Kidney epithelial cell (primary cell): ENCODE measurements at regions not wholly inside any gene's neighbourhood (a gene's known extent, or its start where the extent isn't known, plus 50 kb on each side); places are given as distances from the start of the nearest gene placed in this dataset.

Source experiments
- DNase-seq: peaks from one replicate; pipeline ENCODE4 v3.0.0-alpha.2; 2010; ENCODE audit warnings: low read depth
- H3K27me3 ChIP-seq: 2 replicates; pipeline ENCODE4 v1.6.0; 2011; ENCODE audit warnings: low read length; ENCODE audit not compliant: control insufficient read depth, insufficient read depth
- H3K36me3 ChIP-seq: 2 replicates; pipeline ENCODE4 v1.5.1; 2011; ENCODE audit warnings: low read length; ENCODE audit not compliant: control insufficient read depth, insufficient read depth
- H3K4me3 ChIP-seq: 2 replicates; pipeline ENCODE4 v1.5.1; 2011; ENCODE audit warnings: low read depth, mild to moderate bottlenecking, control low read depth, low read length
- CTCF ChIP-seq: IDR thresholded peaks from 2 replicates; pipeline ENCODE4 v1.5.1; 2011; ENCODE audit warnings: mild to moderate bottlenecking, moderate library complexity, low read length, control low read depth, inconsistent platforms; ENCODE audit not compliant: insufficient read depth, poor library complexity, severe bottlenecking

GRCh38 chr4:14580061-14580460 is 422.2 kb upstream of the CPEB2 start:
- no peaks in the 10 kb centered on the region for H3K27me3 ChIP-seq
- H3K36me3 ChIP-seq: no peaks in the 10 kb centered on the region
- no peak overlapping the region for H3K4me3 ChIP-seq
- no peak for DNase-seq
- no peak for TF ChIP-seq CTCF

GRCh38 chr4:14581741-14582140 is 420.5 kb upstream of the CPEB2 start:
- Histone ChIP-seq H3K4me3 (no peak overlapping the region), H3K27me3 (no peaks in the 10 kb centered on the region), H3K36me3 (no peaks in the 10 kb centered on the region)
- TF ChIP-seq CTCF: no peak
- no peak for DNase-seq

GRCh38 chr4:14582677-14583076 is 419.6 kb upstream of the CPEB2 start:
- DNase-seq: no peak

GRCh38 chr4:14583331-14583730 is 418.9 kb upstream of the CPEB2 start:
- no peak for DNase-seq
- Histone ChIP-seq H3K36me3 (no peaks in the 10 kb centered on the region), H3K27me3 (no peaks in the 10 kb centered on the region), H3K4me3 (no peak overlapping the region)
- no peak for TF ChIP-seq CTCF

More at GRCh38 chr4:14582677-14583076, 419.6 kb upstream of the CPEB2 start:
- Histone ChIP-seq H3K36me3 (no peaks in the 10 kb centered on the region), H3K27me3 (no peaks in the 10 kb centered on the region), H3K4me3 (no peak overlapping the region)
- TF ChIP-seq CTCF: no peak

GRCh38 chr4:14583752-14584151 is 418.5 kb upstream of the CPEB2 start:
- Histone ChIP-seq H3K27me3 (no peaks in the 10 kb centered on the region), H3K36me3 (no peaks in the 10 kb centered on the region), H3K4me3 (no peak overlapping the region)
- TF ChIP-seq CTCF: no peak
- DNase-seq: no peak

- DNase-seq: no peak
- H3K4me3 ChIP-seq: no peak overlapping the region
- TF ChIP-seq CTCF: no peak
- H3K27me3 ChIP-seq: no peaks in the 10 kb centered on the region
- H3K36me3 ChIP-seq: no peaks in the 10 kb centered on the region
These were observed 409.3 kb upstream of the CPEB2 start for GRCh38 chr4:14592950-14593349.
